ENCODE measurements at regions not wholly inside any gene's neighbourhood (a gene's known extent, or its start where the extent isn't known, plus 50 kb on each side); places are given as distances from the start of the nearest gene placed in this dataset.

DNA sequence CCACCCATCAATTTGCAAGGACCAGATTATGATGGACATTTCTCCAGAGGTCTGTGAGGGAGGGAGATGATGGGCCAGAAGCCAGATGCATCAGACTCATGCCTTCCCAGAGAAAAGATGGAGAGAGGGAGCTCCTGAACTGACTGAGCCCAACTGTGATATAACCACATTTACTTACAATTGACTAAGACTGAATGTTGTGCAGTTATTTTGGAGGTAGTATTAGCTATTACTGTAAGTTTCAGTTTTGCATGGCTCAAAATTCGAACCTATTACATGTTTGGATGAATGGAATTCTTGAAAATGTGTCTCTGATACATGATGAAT is 211.1 kb upstream of the SFSWAP start:
- Histone ChIP-seq H3K9me3 (no peaks in the 10 kb centered on the region), H3K27ac (no peak overlapping the region), H3K4me1 (no peaks in the 10 kb centered on the region), H3K36me3 (no peaks in the 10 kb centered on the region), H3K27me3 (no peaks in the 10 kb centered on the region), H3K4me3 (no peak overlapping the region)
- ATAC-seq: no peak
- intact Hi-C loops (cut with DNase I; ENCODE audit: low total_unique reads) (no loop called here), in situ Hi-C loops (cut with MboI; ENCODE audit: low sequenced_read_pairs in 4 of 4) (no loop called here)
- TF ChIP-seq, protein P1, sequence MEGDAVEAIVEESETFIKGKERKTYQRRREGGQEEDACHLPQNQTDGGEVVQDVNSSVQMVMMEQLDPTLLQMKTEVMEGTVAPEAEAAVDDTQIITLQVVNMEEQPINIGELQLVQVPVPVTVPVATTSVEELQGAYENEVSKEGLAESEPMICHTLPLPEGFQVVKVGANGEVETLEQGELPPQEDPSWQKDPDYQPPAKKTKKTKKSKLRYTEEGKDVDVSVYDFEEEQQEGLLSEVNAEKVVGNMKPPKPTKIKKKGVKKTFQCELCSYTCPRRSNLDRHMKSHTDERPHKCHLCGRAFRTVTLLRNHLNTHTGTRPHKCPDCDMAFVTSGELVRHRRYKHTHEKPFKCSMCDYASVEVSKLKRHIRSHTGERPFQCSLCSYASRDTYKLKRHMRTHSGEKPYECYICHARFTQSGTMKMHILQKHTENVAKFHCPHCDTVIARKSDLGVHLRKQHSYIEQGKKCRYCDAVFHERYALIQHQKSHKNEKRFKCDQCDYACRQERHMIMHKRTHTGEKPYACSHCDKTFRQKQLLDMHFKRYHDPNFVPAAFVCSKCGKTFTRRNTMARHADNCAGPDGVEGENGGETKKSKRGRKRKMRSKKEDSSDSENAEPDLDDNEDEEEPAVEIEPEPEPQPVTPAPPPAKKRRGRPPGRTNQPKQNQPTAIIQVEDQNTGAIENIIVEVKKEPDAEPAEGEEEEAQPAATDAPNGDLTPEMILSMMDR (IDR thresholded peaks at IDR 0.05 in 4 of 5, conservative IDR thresholded peaks at IDR 0.05 in 1 of 5): no peak
- TF ChIP-seq POLR2A (IDR thresholded peaks at IDR 0.05): no peak
- DNase-seq: no peak

GRCh38 chr12:131500564-131500963 is 210.3 kb upstream of the SFSWAP start:
- DNase-seq: no peak
- no peaks in the 10 kb centered on the region for H3K27me3 ChIP-seq
- TF ChIP-seq, protein P1 (IDR thresholded peaks at IDR 0.05 in 4 of 5, conservative IDR thresholded peaks at IDR 0.05 in 1 of 5): no peak
- no peak for TF ChIP-seq POLR2A (IDR thresholded peaks at IDR 0.05)
- intact Hi-C loops (cut with DNase I; ENCODE audit: low total_unique reads) (no loop called here), in situ Hi-C loops (cut with MboI; ENCODE audit: low sequenced_read_pairs in 4 of 4) (no loop called here)
- no peaks in the 10 kb centered on the region for H3K36me3 ChIP-seq
- no peak overlapping the region for H3K27ac ChIP-seq
- no peak overlapping the region for H3K4me3 ChIP-seq
- no peaks in the 10 kb centered on the region for H3K4me1 ChIP-seq
- ATAC-seq: no peak
- H3K9me3 ChIP-seq: no peaks in the 10 kb centered on the region

DNA sequence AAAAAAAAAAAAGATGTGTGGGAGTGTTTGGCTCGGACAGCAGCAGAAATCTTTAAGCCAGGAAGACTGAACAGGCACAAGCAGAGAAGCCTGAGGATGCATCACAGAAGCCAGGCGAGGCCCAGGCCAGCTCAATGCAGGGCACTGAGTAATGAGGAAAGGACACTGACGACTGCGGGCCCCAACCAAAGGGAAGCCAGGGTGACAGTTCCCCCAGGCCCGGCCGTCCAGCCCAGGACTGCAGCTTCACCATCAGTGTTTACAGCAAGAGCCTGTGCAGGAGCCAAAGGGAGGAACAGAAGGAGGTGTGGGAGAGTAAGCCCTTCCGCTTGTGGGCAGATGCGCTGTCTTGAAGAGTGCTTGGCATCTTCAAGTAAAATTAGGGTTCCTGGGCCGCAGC is 205.3 kb upstream of the SFSWAP start:
- Histone ChIP-seq H3K4me1 (no peaks in the 10 kb centered on the region), H3K4me3 (no peak overlapping the region), H3K27me3 (no peaks in the 10 kb centered on the region), H3K27ac (no peak overlapping the region), H3K36me3 (no peaks in the 10 kb centered on the region), H3K9me3 (no peaks in the 10 kb centered on the region)
- in situ Hi-C loops (cut with MboI; ENCODE audit: low sequenced_read_pairs in 4 of 4) (no loop called here), intact Hi-C loops (cut with DNase I; ENCODE audit: low total_unique reads) (no loop called here)
- ATAC-seq (no peak), DNase-seq (no peak)
- TF ChIP-seq, protein P1 (IDR thresholded peaks at IDR 0.05 in 4 of 5, conservative IDR thresholded peaks at IDR 0.05 in 1 of 5): no peak
- TF ChIP-seq POLR2A (IDR thresholded peaks at IDR 0.05): no peak

DNA sequence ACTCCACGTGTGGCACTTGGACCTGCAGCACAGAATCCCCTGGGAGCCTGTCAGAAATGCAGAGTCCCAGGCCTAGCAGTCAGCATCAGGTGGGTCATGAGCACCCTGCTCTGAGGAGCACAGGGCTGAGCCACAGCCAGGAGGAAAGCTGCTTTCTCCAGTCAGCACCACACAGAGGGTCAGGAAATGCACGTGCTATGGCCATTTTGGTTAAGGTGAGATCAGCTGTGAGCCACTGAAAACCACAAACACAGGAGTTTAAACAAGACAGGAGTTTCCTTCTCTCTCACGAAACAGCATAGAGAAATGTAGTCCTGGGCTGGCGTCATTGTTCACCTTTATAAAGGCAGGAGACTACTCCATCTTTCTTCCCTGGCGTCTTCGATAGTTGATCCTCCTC is 204.5 kb upstream of the SFSWAP start:
- no peak overlapping the region for H3K4me3 ChIP-seq
- H3K9me3 ChIP-seq: no peaks in the 10 kb centered on the region
- intact Hi-C loops (cut with DNase I; ENCODE audit: low total_unique reads) (no loop called here), in situ Hi-C loops (cut with MboI; ENCODE audit: low sequenced_read_pairs in 4 of 4) (no loop called here)
- TF ChIP-seq, protein P1 (IDR thresholded peaks at IDR 0.05 in 4 of 5, conservative IDR thresholded peaks at IDR 0.05 in 1 of 5): no peak
- TF ChIP-seq POLR2A (IDR thresholded peaks at IDR 0.05): no peak
- H3K36me3 ChIP-seq: no peaks in the 10 kb centered on the region
- ATAC-seq (no peak), DNase-seq (no peak)
- no peak overlapping the region for H3K27ac ChIP-seq
- no peaks in the 10 kb centered on the region for H3K27me3 ChIP-seq
- no peaks in the 10 kb centered on the region for H3K4me1 ChIP-seq

- ATAC-seq (no peak), DNase-seq (no peak)
- Histone ChIP-seq H3K27ac (no peak overlapping the region), H3K9me3 (no peaks in the 10 kb centered on the region), H3K4me3 (no peak overlapping the region), H3K4me1 (no peaks in the 10 kb centered on the region), H3K36me3 (no peaks in the 10 kb centered on the region), H3K27me3 (no peaks in the 10 kb centered on the region)
- in situ Hi-C loops (cut with MboI; ENCODE audit: low sequenced_read_pairs in 4 of 4) (no loop called here), intact Hi-C loops (cut with DNase I; ENCODE audit: low total_unique reads) (no loop called here)
- TF ChIP-seq POLR2A (IDR thresholded peaks at IDR 0.05): no peak
Measured at GRCh38 chr12:131507094-131507493, 203.8 kb upstream of the SFSWAP start.

All from gastrocnemius medialis (tissue), 4 donors.